NCI-H510A treated with DMSO at 0.1 percent for 48 hours (cell line): ENCODE measurements at regions not wholly inside any gene's neighbourhood (a gene's known extent, or its start where the extent isn't known, plus 50 kb on each side); places are given as distances from the start of the nearest gene placed in this dataset.

Source experiments
- DNase-seq: peaks from one replicate; lab custom pipeline; 2025; lab: John Stamatoyannopoulos, UW

DNA sequence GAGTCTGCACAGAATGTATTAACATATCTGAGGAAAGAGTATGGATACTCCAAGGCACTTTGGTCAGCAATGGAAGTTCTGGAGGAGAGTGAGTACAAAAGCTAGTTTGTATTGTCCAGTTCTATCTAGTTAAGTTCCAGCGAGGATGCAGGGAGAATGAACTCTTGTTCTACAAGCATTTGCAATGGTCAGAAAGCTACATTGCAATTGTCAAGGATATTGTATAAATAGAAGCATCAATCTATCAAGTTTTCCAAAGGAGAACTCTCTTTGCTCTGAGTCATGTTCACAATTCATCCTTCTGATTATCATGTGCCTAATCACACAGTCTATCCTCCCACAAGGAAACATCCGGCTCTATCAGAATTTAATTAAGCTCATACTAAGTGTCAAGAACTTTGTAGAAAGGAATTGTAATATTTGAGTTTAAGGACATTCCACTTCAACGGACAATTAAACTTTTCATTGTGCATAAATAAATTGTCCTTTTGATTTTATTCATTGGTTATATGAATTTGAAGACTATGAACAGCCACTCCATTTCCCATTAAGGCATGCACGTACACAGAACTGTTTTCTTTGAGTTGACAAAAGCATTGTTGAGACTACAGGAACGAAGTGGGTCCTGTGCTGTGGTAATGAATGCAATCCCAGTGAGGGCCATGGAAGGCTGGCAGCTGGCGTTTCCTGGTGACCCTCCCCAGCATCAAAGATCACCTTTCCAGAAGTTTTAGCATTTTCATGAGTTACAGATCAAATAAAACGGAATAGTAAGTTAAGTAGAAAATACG is 973.5 kb upstream of the GOT2 start:
- DNase-seq, result no peak

DNA sequence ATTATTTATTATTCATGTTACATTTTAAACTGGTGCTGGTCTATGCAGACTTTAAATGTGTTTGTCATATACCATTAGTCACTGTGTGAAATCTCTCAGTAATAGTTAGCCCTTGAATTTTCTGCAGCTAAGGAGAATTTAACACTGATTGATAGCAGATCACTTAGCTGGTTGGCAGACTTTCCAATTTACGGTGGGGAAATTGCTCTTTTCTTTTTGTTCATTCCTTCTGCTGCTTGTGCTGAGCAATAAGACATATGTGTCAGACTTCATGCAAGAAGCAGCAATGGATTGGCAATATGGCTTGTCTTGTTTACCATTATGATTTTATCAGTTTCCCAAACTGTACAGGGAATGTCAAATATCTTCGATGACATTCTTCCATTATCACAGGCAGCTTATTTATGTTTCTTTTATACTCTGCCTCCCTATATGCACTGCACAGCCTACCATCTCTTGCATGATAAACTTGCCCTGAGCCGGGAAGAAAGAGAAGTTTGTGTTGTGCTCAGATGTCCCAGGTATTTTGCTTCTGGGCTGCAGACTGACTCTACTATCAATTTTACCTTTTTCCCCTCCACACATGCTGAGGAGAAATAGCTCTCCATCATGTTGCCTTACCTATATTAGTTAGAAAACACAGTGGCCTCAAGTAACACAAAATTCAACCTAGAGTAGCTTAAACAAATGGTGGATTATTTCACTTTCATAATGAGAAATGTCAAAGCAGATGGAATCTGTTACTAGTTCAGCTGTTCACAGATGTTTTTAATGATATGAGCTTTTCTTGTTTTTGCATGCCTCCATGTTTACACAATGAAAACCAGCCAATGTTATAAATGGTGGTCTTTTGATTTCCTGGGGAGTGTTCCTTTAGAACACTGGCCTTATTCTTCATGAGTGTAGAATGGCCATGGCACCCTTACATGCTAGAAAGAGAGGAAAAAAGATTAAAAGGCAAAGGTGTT is 968.1 kb upstream of the GOT2 start:
- DNase-seq, result no peak

DNA sequence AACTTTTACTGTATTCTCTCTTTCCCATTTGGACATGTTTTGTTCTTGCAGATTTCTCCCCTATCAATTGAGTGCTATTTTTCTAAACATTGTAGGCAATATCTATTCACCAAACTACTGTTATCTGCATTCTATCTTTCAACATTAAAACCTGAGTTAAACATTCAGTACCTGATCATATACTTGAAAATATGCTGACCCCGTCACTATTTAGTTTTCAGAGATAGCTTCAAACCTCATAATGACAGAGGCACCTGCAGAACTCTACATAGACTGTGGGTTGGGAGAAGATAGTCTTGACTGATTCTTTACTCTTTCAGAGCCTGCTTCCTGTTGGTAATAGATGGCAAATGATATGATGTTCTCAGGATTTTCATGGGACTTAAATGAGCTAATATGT is 965.7 kb upstream of the GOT2 start:
- DNase-seq, result no peak

DNA sequence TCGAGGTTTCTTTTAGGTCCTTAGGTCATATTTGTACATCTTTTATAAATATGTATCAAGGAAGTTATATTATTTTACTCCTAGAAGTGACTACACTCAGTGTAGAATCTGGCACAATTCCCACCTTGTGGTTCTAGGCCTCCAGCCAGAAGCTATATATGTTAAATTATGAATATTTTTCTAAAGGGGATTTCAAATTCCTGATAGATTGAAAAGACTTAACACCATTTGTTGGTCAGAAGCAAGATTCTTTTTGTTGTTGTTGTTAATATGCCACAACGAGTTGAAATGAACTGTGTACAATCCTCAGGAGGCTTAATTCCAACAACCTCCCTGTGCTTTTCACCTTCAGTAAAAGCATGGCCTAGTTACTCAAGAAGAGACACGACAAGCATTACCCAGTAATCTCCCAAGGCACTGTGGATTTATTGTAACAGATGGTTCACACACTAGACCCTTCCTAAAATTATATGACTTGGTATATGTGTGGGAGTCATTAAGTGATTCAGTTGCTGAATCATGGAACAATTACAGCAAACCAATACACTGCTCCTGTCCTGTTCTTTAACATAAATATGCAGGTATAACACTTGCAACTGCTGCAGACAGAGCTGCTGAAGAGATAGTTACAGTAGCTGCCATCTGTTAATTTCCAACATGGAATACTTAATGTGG is 964.4 kb upstream of the GOT2 start:
- DNase-seq, result no peak

DNA sequence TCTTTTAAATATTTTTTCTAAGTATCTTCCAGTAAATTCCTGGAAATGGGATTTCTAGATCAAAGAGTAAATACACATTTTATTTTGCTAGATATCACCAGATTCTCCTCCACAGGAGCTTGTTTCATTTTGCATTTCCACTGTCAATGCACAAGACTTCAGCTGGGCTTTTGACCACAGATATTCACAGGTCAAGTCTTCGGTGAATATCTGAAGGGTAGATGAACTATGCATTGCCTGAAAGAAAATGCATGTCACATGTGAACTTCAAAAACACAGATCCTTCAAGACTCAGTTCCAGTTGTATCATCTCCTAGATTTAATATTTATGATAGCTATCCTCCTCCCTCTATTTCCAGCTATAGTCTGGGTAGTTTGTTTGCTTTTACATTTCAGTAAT is 963.6 kb upstream of the GOT2 start:
- no peak for DNase-seq

DNA sequence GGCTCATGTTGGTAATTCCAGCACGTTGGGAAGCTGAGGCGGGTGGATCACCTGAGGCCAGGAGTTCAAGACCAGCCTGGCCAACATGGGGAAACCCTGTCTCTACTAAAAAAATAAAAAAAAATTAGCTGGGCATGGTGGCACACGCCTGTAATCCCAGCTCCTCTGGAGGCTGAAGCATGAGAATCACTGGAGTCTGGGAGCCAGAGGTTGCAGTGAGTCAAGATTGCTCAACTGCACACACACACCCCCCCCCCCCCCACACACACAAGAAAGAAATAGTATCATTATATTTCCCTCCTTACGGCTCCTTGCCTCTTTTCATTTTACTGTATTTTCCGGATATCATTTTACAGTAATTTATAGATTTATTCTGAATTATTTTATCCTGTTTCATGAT is 963.1 kb upstream of the GOT2 start:
- no peak for DNase-seq

DNA sequence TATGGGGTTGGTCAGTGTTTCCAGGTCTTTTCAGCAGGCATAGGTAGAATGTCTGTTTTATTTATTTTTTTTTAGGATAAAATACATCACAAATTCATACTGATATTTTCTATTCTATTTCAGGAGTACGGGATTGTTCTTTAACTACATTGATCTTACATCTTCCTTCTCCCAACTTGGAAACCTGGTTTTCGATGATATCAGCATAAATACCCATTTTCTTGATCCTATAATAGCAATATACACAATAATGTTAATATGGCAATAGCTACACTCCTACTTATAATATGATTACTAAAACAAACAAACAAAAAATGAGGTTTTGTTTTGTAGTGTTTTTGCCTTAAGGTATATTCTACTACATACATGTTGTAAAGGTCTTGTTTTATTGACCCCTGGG is 962.4 kb upstream of the GOT2 start:
- no peak for DNase-seq

DNA sequence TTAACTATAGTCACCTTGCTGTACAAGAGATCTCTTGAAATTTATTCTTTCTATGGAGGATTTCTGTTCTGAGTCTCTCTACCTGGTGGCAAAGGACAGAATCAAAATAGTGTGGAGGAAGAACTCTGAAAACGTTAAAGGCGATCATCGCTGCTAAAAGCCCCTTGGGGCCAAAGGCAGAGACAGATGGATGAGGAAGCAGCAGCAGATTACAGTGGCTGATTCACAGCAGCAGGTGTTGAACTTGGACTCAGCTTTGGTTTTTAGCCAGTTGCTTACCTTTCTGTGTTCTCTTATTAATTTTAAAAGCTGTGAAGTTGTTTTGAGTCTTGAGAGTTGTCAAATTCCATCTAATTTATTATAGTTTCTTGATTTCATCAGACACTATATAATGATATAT is 956.1 kb upstream of the GOT2 start:
- DNase-seq, result no peak

DNA sequence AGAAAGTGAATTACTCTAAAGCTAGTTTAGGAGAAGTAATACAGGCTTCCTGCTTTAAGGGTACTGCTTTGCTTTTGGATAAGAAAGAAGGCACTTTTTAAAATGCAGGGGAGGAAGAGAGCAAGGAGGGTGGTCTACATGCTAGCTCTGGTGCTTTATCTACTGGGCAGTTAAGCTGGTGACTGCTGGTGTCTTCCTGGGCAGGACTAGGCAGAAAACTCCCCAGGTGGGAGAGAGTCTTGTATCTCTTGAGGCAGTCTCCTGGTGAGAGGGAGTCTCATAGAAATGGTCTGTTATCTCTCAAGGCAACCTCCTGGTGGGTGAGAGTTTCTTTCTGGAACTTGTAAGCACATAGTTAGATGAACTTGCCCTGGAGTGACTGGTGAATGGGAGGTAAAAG is 953.9 kb upstream of the GOT2 start:
- DNase-seq, result no peak

DNA sequence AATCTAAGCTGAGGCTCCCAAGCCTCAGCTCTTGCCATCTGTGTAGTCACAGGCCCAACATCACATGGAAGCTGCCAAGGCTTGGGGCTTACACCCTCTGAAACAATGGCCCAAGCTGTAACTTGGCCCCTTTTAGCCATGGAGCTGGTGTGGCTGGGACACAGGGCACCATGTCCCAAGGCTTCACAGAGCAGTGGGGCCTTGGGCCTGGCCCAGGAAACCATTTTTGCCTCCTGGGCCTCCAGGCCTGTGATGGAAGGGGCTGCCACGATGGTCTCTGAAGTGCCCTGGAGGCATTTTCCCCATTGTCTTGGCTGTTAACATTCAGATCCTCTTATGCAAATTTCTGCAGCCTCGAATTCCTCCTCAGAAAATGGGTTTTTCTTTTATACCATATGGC is 952.3 kb upstream of the GOT2 start:
- DNase-seq, result no peak

DNA sequence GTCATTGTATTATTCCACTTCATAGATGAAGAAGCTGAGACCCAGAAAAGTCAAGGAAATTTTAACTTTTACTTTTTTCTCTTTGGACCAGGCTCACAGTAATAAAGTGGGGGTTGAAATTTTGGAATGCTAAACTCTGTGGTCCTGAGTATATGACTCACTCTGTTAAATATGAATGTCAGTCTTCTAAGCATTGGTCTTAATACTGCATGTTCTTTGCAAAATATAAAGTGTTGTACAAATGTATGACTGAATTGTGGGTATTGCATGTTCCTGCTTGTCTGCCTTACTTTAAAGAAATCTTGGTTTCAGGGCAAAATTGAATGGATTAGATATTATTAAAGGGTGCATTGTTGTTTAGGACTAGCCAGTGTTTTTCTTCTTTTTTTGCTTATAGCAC is 950.8 kb upstream of the GOT2 start:
- no peak for DNase-seq

DNA sequence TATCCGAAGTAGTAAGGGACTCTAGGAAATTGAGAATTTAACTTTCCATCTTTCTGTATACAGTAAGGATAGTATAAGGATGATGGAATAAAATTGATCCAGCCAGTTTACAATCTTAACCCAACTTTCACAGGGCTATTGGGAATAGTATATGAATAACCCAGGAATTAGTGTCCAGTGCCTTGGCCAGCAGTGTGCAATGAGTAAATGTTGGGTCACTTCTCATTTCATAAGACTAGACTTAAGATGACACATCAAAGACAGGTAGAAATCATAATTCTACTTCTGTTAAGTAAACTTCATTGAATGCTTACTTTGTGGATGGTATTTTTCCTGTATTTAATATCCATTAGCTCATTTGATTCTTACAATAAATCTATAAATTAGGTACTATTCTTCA is 949.6 kb upstream of the GOT2 start:
- DNase-seq, result no peak

DNA sequence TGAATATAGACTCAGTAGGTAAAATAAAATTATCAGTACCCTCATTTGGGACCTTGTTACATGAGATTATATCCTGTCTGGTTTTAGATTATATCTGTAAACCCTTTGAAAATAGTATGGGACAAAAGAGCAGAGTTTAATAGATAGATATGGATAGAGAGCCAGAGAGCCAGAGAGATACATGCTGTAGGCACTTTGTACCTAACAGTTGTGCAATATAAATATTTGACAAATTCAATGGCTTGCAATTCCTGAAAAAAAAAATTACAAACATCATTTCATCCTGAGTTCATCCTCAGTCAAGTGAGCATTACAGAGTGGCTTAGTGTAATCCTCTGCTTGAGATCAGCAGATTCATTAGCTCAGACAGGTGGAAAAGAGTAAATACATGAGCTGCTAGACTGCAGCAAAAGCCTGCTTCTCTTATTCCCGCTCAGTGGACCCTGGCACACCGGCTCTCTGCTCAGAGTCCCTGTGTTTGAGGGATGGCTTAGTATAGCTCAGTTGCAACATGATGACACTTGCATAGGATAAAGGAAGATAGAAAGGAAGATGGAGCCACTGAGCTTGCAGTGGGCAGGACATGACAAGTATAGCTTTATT is 931.6 kb upstream of the GOT2 start:
- DNase-seq, result peak; percentile 33

DNA sequence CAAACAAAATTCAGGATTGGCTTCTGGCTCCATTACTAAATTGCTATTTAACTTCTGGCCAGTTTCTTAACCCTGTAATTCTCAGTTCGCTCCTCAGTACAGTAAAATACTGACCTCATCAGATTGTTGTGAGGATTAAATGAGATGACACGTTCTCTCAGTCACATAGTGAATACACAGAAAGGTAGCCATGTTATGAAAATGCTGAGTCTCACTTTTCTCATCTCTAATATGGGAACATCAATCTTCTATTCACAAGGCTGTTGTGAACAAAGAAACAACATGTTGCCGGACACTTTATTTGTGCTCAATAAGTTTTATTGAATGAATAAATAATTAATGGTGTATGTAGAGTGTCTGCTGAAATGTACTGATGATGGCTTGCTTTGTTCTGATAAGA is 924.5 kb upstream of the GOT2 start:
- no peak for DNase-seq

DNA sequence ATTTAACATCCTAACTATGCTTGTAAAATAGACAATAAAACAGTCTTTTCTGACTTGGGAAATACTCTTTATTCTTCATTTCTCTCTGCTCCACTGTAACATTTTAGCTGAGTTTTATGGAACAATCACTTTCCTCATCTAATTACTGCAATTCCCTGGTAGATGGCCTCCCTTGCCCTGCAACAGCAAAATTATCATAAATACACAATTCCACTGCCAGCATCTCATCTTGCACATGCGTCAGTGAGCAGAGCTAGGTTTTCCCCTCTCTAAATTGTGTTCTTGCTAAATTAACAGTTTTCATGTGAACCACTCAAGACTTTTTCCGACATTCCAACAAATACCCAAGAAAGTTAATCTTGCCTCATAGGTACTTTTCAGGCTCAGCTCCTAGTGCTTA is 920.9 kb upstream of the GOT2 start:
- no peak for DNase-seq

DNA sequence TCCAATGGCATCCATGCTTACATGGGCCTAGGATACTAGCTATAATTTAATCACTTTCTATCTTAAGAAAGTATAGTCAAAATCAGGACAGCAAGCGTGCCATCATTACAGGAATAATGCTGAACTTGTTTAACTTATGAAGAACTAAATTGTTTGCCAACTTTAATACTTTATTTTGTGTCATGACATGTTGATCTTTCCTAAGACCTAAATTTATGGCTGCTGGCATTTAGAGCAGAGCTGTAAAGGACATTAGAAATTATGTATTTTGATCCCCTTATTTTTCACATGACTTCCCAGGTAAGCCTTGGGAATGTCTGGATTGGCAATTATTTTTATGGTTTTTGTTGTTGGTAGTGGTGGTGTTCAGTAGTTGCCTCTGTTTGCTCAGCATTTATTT is 920.3 kb upstream of the GOT2 start:
- DNase-seq, result no peak

DNA sequence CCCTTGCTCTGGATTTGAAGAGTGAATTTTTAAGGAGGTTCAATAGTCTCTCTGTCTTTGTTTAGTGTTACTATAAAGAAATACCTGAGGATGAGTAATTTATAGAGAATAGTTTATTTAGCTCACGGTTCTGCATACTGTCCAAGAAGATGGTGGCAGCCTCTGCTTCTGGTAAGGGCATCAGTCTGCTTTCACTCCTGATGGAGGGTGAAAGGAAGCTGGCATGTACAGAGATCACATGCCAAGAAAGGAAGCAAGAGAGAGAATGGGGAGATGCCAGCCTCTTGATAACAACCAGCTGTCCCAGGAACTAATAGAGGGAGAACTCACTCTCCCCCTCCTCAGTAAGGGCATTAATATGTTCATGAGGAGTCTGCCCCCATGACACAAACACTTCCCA is 917.5 kb upstream of the GOT2 start:
- DNase-seq, result no peak

DNA sequence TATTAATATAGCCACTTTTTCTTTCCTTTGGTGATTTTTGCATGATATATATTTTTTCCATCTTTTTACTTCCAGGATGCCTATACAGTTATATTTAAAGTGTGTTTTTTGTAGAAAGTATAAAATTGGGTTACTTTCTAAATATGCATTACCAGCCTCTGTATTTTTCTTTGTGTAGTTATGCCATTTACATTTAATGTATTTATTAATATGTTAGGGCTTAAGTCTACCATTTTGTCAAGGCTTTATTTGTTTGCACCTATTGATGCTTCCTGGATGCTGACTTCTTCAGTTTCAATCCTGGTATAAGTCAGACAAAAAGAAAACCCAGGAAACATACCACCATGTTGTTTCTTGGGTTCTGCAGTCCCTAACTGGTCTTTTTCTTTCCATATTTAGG is 911.1 kb upstream of the GOT2 start:
- DNase-seq, result no peak

DNA sequence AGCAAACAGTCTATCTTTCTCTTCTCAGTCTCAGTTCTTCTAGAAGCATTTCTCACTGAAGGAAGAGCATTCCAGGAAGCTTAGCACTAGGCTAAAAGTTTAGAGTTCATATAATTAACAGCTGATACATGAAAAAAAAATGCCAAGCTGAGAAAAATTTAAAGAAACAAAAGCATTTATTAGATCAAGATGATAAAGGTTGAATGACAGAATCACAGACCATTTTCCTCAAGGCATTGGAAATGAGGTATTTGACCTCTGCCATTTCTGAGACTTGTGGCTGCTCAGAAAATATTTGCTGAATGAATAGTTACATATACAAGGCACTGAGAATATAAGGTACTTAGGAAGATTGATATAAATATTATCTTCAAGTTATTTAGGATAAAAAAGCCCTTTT is 901.6 kb upstream of the GOT2 start:
- DNase-seq, result no peak

DNA sequence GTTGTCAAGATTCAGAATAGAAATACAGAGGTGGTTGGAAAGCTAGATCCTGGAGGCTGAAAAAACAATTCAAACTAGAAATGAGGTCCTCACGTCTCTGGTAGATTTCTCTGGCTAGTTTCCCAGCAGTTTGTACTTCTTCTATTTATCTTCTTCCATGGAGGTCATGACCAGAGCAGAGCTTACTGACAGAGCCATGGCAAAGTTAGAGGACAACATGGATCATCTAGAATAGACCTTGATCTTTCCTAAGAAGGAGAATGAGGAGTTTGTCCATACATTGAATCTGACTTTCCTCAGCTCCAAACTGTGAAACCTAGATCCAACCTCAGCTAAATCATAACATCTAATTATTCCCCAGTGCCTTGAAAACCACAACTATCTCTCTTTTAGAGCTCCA is 900.8 kb upstream of the GOT2 start:
- no peak for DNase-seq

DNA sequence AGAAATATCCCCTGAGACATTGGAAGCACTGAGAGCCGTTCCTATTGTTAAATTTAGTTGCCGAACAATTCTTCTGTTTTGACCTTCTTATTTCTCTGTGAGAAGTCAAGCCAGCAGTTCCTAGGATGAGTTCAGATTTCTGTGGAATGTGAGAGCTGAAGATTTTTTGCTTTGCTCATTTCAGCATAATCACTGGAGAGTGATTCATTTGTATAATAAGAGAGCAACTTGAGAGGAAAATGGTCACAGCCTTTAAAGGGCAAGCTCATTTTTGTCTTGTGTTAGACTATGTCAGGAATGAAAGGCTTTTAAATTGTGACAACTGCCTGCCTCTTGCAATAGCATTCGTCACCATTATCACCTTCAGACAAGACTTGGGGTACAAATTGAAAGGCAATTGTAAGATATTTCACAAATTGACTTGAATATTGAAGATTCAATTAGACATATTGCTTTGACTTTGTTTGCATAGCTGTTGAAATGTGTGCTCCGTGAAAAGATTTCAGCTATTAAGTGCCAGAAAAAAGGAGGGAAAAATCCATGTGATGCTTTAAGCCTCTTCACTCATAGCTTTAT is 900.0 kb upstream of the GOT2 start:
- no peak for DNase-seq

DNA sequence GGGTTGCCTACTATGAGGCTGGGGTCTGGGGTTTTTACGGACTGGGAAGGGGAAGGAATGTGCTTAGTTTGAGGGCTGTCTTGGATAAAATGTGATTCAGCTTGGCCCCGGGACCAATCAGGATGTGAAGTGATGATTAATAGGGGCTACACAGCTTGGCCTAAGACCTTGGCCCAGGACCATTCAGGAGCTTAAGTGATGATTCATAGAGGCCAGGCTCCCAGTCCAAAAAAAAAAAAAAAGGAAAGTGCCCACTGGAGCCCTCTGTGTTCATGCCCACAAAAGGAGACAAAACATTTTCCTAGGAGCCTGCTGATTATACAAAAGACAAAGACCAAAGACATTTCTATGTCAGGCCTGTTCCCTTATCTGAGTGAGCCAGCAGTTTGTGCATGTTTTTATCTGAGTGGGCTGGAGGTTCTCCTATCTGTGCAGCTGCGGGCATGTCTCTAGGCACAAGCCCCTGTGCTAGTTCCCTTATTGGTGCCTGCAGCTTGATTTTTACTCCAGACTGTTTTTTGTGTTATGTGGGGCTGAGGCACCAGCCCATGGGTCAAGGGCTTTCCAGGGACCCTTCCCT is 898.2 kb upstream of the GOT2 start:
- DNase-seq, result no peak
